ENCODE measurements at regions not wholly inside any gene's neighbourhood (a gene's known extent, or its start where the extent isn't known, plus 50 kb on each side); places are given as distances from the start of the nearest gene placed in this dataset.
A peak's percentile ranks its signal among the peaks of the same experiment; 100 is the strongest.

GRCh38 chr2:61722318-61722717 lies 131.5 kb downstream of the FAM161A start:
- no peak for DNase-seq (ENCODE audit: low spot score)

- DNase-seq (ENCODE audit: low spot score), result no peak
Measured at GRCh38 chr2:61721382-61721781, 132.5 kb downstream of the FAM161A start.

GRCh38 chr2:61720911-61721310 lies 132.9 kb downstream of the FAM161A start:
- DNase-seq (ENCODE audit: low spot score), result no peak

GRCh38 chr2:61718965-61719364 lies 134.9 kb downstream of the FAM161A start:
- no peak for DNase-seq (ENCODE audit: low spot score)

GRCh38 chr2:61715506-61715905 lies 138.4 kb downstream of the FAM161A start:
- no peak for DNase-seq (ENCODE audit: low spot score)

GRCh38 chr2:61714210-61714609 lies 139.7 kb downstream of the FAM161A start:
- DNase-seq (ENCODE audit: low spot score), result no peak

GRCh38 chr2:61713457-61713856 lies 140.4 kb downstream of the FAM161A start:
- DNase-seq (ENCODE audit: low spot score), result no peak

GRCh38 chr2:61712060-61712459 lies 141.8 kb downstream of the FAM161A start:
- DNase-seq (ENCODE audit: low spot score), result no peak

- no peak for DNase-seq (ENCODE audit: low spot score)
Measured at GRCh38 chr2:61710711-61711110, 143.1 kb downstream of the FAM161A start.

GRCh38 chr2:61707984-61708852 lies 145.6 kb downstream of the FAM161A start:
- no peak for DNase-seq (ENCODE audit: low spot score)

- DNase-seq (ENCODE audit: low spot score), result no peak
Measured at GRCh38 chr2:61705625-61706024, 148.2 kb downstream of the FAM161A start.

GRCh38 chr2:61704364-61704763 lies 149.5 kb downstream of the FAM161A start:
- no peak for DNase-seq (ENCODE audit: low spot score)

GRCh38 chr2:61702088-61702467 lies 151.8 kb downstream of the FAM161A start:
- DNase-seq (ENCODE audit: low spot score), result no peak

GRCh38 chr2:61700464-61700863 lies 153.4 kb downstream of the FAM161A start:
- DNase-seq (ENCODE audit: low spot score), result no peak

GRCh38 chr2:61694312-61695274 lies 156.4 kb upstream of the XPO1 start:
- DNase-seq (ENCODE audit: low spot score), result peak; percentile 95

- DNase-seq (ENCODE audit: low spot score), result no peak
Measured at GRCh38 chr2:61693744-61694143, 155.6 kb upstream of the XPO1 start.

GRCh38 chr2:61690078-61690596 lies 152.0 kb upstream of the XPO1 start:
- DNase-seq (ENCODE audit: low spot score), result no peak

GRCh38 chr2:61689568-61689967 lies 151.4 kb upstream of the XPO1 start:
- DNase-seq (ENCODE audit: low spot score), result no peak

GRCh38 chr2:61688369-61689334 lies 150.5 kb upstream of the XPO1 start:
- no peak for DNase-seq (ENCODE audit: low spot score)

GRCh38 chr2:61679096-61679495 lies 140.9 kb upstream of the XPO1 start:
- no peak for DNase-seq (ENCODE audit: low spot score)

- no peak for DNase-seq (ENCODE audit: low spot score)
Measured at GRCh38 chr2:61677942-61678341, 139.8 kb upstream of the XPO1 start.
